GM23338 (cell line): ENCODE measurements at regions not wholly inside any gene's neighbourhood (a gene's known extent, or its start where the extent isn't known, plus 50 kb on each side); places are given as distances from the start of the nearest gene placed in this dataset.

Source experiments
- POLR2AphosphoS5 ChIP-seq: IDR thresholded peaks from 2 replicates; pipeline ENCODE4 v1.6.1; 2016; ENCODE audit warnings: antibody characterized with exemption, low read depth
- TF ChIP-seq, protein P1 (sequence below): fragments of 250-450 bp; sonication (Bioruptor Pico); IDR thresholded peaks from 2 replicates; pipeline ENCODE4 v1.5.0; 2020; ENCODE audit warnings: mild to moderate bottlenecking, moderate library complexity

DNA sequence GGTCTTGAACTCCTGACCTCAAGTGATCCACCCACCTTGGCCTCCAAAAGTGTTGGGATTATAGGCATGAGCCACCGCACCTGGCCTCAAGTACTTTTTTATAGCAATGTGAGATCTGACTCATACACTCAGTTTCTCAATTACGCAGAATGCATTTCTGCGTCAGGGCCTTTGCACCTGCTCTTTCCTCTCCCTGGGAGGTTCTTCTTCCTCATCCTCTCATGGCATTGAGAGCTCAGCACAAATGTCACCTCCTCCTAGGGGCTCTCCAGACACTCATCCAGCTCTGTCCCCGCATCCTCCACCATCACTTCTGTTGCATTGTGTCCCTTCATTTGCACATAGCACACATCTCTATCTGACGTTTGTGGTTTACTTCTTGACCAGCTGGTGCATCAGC is 418.8 kb downstream of the PTPRU start:
- TF ChIP-seq, protein P1, sequence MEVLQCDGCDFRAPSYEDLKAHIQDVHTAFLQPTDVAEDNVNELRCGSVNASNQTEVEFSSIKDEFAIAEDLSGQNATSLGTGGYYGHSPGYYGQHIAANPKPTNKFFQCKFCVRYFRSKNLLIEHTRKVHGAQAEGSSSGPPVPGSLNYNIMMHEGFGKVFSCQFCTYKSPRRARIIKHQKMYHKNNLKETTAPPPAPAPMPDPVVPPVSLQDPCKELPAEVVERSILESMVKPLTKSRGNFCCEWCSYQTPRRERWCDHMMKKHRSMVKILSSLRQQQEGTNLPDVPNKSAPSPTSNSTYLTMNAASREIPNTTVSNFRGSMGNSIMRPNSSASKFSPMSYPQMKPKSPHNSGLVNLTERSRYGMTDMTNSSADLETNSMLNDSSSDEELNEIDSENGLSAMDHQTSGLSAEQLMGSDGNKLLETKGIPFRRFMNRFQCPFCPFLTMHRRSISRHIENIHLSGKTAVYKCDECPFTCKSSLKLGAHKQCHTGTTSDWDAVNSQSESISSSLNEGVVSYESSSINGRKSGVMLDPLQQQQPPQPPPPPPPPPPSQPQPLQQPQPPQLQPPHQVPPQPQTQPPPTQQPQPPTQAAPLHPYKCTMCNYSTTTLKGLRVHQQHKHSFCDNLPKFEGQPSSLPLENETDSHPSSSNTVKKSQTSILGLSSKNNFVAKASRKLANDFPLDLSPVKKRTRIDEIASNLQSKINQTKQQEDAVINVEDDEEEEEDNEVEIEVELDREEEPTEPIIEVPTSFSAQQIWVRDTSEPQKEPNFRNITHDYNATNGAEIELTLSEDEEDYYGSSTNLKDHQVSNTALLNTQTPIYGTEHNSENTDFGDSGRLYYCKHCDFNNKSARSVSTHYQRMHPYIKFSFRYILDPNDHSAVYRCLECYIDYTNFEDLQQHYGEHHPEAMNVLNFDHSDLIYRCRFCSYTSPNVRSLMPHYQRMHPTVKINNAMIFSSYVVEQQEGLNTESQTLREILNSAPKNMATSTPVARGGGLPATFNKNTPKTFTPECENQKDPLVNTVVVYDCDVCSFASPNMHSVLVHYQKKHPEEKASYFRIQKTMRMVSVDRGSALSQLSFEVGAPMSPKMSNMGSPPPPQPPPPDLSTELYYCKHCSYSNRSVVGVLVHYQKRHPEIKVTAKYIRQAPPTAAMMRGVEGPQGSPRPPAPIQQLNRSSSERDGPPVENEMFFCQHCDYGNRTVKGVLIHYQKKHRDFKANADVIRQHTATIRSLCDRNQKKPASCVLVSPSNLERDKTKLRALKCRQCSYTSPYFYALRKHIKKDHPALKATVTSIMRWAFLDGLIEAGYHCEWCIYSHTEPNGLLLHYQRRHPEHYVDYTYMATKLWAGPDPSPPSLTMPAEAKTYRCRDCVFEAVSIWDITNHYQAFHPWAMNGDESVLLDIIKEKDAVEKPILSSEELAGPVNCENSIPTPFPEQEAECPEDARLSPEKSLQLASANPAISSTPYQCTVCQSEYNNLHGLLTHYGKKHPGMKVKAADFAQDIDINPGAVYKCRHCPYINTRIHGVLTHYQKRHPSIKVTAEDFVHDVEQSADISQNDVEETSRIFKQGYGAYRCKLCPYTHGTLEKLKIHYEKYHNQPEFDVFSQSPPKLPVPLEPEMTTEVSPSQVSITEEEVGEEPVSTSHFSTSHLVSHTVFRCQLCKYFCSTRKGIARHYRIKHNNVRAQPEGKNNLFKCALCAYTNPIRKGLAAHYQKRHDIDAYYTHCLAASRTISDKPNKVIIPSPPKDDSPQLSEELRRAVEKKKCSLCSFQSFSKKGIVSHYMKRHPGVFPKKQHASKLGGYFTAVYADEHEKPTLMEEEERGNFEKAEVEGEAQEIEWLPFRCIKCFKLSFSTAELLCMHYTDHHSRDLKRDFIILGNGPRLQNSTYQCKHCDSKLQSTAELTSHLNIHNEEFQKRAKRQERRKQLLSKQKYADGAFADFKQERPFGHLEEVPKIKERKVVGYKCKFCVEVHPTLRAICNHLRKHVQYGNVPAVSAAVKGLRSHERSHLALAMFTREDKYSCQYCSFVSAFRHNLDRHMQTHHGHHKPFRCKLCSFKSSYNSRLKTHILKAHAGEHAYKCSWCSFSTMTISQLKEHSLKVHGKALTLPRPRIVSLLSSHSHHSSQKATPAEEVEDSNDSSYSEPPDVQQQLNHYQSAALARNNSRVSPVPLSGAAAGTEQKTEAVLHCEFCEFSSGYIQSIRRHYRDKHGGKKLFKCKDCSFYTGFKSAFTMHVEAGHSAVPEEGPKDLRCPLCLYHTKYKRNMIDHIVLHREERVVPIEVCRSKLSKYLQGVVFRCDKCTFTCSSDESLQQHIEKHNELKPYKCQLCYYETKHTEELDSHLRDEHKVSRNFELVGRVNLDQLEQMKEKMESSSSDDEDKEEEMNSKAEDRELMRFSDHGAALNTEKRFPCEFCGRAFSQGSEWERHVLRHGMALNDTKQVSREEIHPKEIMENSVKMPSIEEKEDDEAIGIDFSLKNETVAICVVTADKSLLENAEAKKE: no peak
- no peak for TF ChIP-seq POLR2AphosphoS5
